NCI-H146 (cell line): ENCODE measurements at regions not wholly inside any gene's neighbourhood (a gene's known extent, or its start where the extent isn't known, plus 50 kb on each side); places are given as distances from the start of the nearest gene placed in this dataset.
"Not testable (repeated sequence)": the region's sequence is repeated elsewhere in the genome, so short reads cannot be mapped to it uniquely, and the experiment has no call there.

ENCODE experiments used
- DNase-seq: peaks from one replicate; lab custom pipeline; 2025; lab: John Stamatoyannopoulos, UW

GRCh38 chr2:87075054-87075790 is 53.6 kb upstream of the PLGLB1 start:
- DNase-seq = not testable (repeated sequence)

GRCh38 chr2:87075791-87076252 is 54.2 kb upstream of the PLGLB1 start:
- not testable (repeated sequence) for DNase-seq

- not testable (repeated sequence) for DNase-seq
Measured at GRCh38 chr2:87076253-87077123, 54.8 kb upstream of the PLGLB1 start.

- DNase-seq = not testable (repeated sequence)
Measured at GRCh38 chr2:87077124-87077446, 55.4 kb upstream of the PLGLB1 start.

- DNase-seq = not testable (repeated sequence)
Measured at GRCh38 chr2:87081727-87082126, 60.1 kb upstream of the PLGLB1 start.

- DNase-seq = not testable (repeated sequence)
Measured at GRCh38 chr2:87088079-87088478, 66.4 kb upstream of the PLGLB1 start.

GRCh38 chr2:87089401-87089800 is 67.8 kb upstream of the PLGLB1 start:
- not testable (repeated sequence) for DNase-seq

- not testable (repeated sequence) for DNase-seq
Measured at GRCh38 chr2:87093252-87093651, 71.6 kb upstream of the PLGLB1 start.

GRCh38 chr2:87093937-87094529 is 72.4 kb upstream of the PLGLB1 start:
- peak; percentile 46 for DNase-seq

GRCh38 chr2:87095804-87096203 is 74.2 kb upstream of the PLGLB1 start:
- DNase-seq = not testable (repeated sequence)

GRCh38 chr2:87128761-87129553 is 107.3 kb upstream of the PLGLB1 start:
- DNase-seq = not testable (repeated sequence)

GRCh38 chr2:87132577-87132976 is 110.9 kb upstream of the PLGLB1 start:
- DNase-seq = not testable (repeated sequence)

GRCh38 chr2:87151835-87152493 is 130.3 kb upstream of the PLGLB1 start:
- DNase-seq = not testable (repeated sequence)

- DNase-seq = not testable (repeated sequence)
Measured at GRCh38 chr2:87174454-87174853, 152.8 kb upstream of the PLGLB1 start.

GRCh38 chr2:87183373-87183772 is 161.7 kb upstream of the PLGLB1 start:
- not testable (repeated sequence) for DNase-seq

- not testable (repeated sequence) for DNase-seq
Measured at GRCh38 chr2:87184260-87184659, 162.6 kb upstream of the PLGLB1 start.

GRCh38 chr2:87189214-87189613 is 167.6 kb upstream of the PLGLB1 start:
- DNase-seq = not testable (repeated sequence)

- DNase-seq = not testable (repeated sequence)
Measured at GRCh38 chr2:87193336-87193735, 171.7 kb upstream of the PLGLB1 start.

- not testable (repeated sequence) for DNase-seq
Measured at GRCh38 chr2:87194254-87194999, 172.8 kb upstream of the PLGLB1 start.

GRCh38 chr2:87196720-87197388 is 175.2 kb upstream of the PLGLB1 start:
- DNase-seq = not testable (repeated sequence)
